ENCODE measurements at regions not wholly inside any gene's neighbourhood (a gene's known extent, or its start where the extent isn't known, plus 50 kb on each side); places are given as distances from the start of the nearest gene placed in this dataset.

GRCh38 chr4:164571593-164572390 lies 182.1 kb upstream of the SMIM31 start:
- no peak for TF ChIP-seq CTCF (IDR thresholded peaks at IDR 0.05)
- DNase-seq (ENCODE audit: low spot score) (no peak), ATAC-seq (ENCODE audit: insufficient number of reproducible peaks, low FRiP score, low read depth) (no peak)
- Histone ChIP-seq H3K27ac (no peak overlapping the region), H3K4me3 (no peak overlapping the region), H3K36me3 (no peaks in the 10 kb centered on the region), H3K9me3 (no peaks in the 10 kb centered on the region), H3K4me1 (ENCODE audit: control insufficient read depth in 1 of 2, low read depth in 2 of 2) (no peaks in the 10 kb centered on the region), H3K27me3 (replicated peaks; ENCODE audit: insufficient read depth) (no peaks in the 10 kb centered on the region)

- no peaks in the 10 kb centered on the region for H3K9me3 ChIP-seq
- no peaks in the 10 kb centered on the region for H3K36me3 ChIP-seq
- TF ChIP-seq CTCF (IDR thresholded peaks at IDR 0.05): no peak
- H3K4me3 ChIP-seq: no peak overlapping the region
- no peaks in the 10 kb centered on the region for H3K4me1 ChIP-seq (ENCODE audit: control insufficient read depth in 1 of 2, low read depth in 2 of 2)
- H3K27ac ChIP-seq: no peak overlapping the region
- no peaks in the 10 kb centered on the region for H3K27me3 ChIP-seq (replicated peaks; ENCODE audit: insufficient read depth)
- no peak for DNase-seq (ENCODE audit: low spot score)
- ATAC-seq (ENCODE audit: insufficient number of reproducible peaks, low FRiP score, low read depth): no peak
Observed at GRCh38 chr4:164572877-164573279, 181.1 kb upstream of the SMIM31 start.

DNA sequence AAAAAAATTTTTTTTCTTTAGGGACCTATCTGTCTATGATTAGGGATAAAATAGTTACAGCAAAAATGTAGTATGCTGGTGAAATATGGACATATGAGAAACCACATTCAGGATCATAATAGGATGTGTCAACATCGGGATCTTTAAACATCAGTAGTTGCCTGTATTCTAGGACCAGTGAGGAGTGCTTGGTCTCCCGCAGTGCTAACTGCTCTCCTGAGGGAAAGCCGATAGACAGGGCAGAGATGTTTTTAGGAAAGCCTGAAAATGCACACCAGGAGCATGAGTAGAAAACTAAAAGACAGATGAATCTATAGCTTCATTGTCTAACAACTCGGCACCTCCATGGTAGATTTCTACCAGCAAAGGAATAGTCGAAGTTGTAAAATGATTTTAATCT lies 178.1 kb upstream of the SMIM31 start:
- ATAC-seq (ENCODE audit: insufficient number of reproducible peaks, low FRiP score, low read depth) (no peak), DNase-seq (ENCODE audit: low spot score) (no peak)
- no peaks in the 10 kb centered on the region for H3K36me3 ChIP-seq
- no peaks in the 10 kb centered on the region for H3K27me3 ChIP-seq (replicated peaks; ENCODE audit: insufficient read depth)
- H3K9me3 ChIP-seq: no peaks in the 10 kb centered on the region
- H3K4me1 ChIP-seq (ENCODE audit: control insufficient read depth in 1 of 2, low read depth in 2 of 2): no peaks in the 10 kb centered on the region
- H3K4me3 ChIP-seq: no peak overlapping the region
- H3K27ac ChIP-seq: no peak overlapping the region
- TF ChIP-seq CTCF (IDR thresholded peaks at IDR 0.05): no peak

- no peak for TF ChIP-seq CTCF (IDR thresholded peaks at IDR 0.05)
- Histone ChIP-seq H3K27ac (no peak overlapping the region), H3K36me3 (no peaks in the 10 kb centered on the region), H3K4me1 (ENCODE audit: control insufficient read depth in 1 of 2, low read depth in 2 of 2) (no peaks in the 10 kb centered on the region), H3K4me3 (no peak overlapping the region), H3K9me3 (no peaks in the 10 kb centered on the region), H3K27me3 (replicated peaks; ENCODE audit: insufficient read depth) (no peaks in the 10 kb centered on the region)
- ATAC-seq (ENCODE audit: insufficient number of reproducible peaks, low FRiP score, low read depth): no peak
- DNase-seq (ENCODE audit: low spot score): no peak
Observed at GRCh38 chr4:164579270-164579942, 174.5 kb upstream of the SMIM31 start.

GRCh38 chr4:164591666-164592065 lies 162.3 kb upstream of the SMIM31 start:
- Histone ChIP-seq H3K27me3 (replicated peaks; ENCODE audit: insufficient read depth) (no peaks in the 10 kb centered on the region), H3K9me3 (no peaks in the 10 kb centered on the region), H3K4me3 (no peak overlapping the region), H3K36me3 (no peaks in the 10 kb centered on the region), H3K27ac (no peak overlapping the region), H3K4me1 (ENCODE audit: control insufficient read depth in 1 of 2, low read depth in 2 of 2) (no peaks in the 10 kb centered on the region)
- TF ChIP-seq CTCF (IDR thresholded peaks at IDR 0.05): no peak
- DNase-seq (ENCODE audit: low spot score) (no peak), ATAC-seq (ENCODE audit: insufficient number of reproducible peaks, low FRiP score, low read depth) (no peak)
